Left lobe of liver (tissue), 2 donors: ENCODE measurements at regions not wholly inside any gene's neighbourhood (a gene's known extent, or its start where the extent isn't known, plus 50 kb on each side); places are given as distances from the start of the nearest gene placed in this dataset.
A peak's percentile ranks its signal among the peaks of the same experiment; 100 is the strongest.

Source experiments
- ATAC-seq: fragments of 200-7000 bp; cut with Tn5 transposase; one replicate; pipeline ENCODE4 v1.9.1; 2020; ENCODE audit warnings: mild to moderate bottlenecking, moderate library complexity
- DNase-seq: peaks from one replicate; pipeline ENCODE4 v3.0.0-alpha.2; 2020; ENCODE audit warnings: low spot score
- donor health status: DM: no; HTN: no; CAD: no; lungs with moderate emphysema.
- donor health status: DM: no; HTN: yes; CAD: no.

DNA sequence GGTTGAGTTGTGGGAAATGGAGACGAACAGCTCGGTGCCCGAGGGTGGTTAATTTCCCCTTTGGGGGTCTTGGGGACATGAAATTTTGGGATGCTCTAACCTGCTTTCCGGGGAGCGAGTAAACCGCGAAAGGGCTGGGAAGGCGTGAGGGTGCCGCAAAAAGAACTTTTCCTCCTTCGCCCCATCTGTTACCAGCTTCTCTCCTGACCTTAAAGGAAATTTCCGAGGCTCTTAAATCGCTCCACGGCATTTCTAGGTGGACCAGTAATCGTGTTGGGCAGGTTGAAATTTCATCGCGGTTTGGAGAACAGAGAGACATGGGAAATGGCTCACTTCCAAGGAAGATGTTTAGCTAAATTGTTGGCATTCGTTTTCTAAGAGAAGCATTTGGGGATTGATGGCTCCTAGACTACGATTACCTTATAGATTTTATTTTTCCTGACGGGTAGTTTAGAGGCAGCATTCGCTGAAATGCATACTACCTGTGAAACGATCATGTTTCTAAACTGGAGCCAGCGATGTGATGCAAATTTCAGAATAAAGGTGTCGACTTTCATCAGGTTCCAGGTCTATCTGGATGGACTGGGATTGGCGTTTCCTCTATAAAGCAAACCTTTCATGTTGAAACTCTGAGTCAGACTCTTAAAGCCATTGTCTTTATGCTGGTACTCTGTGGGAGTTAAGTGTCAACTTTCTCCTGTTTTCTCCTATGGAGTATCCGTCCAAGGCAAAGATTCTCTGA lies 414.5 kb downstream of the PCNX1 start:
- DNase-seq (no peak), ATAC-seq (no peak)

GRCh38 chr14:71322655-71323250 lies 415.5 kb downstream of the PCNX1 start:
- ATAC-seq: no peak
- no peak for DNase-seq

DNA sequence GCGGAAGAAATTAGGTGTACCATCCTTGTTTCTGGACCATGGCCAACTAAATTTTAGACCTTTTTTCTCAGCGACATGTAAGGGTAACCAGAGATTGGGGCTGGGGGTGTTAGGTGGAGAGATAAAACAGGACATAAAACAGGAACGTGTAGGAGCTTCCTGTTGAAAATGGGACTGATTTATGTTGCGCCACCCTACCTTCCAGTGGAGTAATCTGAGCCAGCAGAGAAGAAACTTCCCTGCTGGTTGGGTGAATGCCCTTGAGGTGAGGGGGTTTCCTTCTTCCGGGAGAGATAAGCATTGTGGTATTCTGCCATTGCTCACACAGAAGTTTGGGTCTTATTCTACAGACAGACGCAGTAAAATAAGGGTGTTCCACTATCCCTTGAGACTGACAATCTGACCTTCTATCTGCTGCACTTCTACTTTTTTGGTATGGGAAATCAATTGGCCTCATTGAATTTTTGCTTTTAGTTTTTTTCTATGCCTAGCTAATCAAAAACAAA lies 417.6 kb downstream of the PCNX1 start:
- ATAC-seq (no peak), DNase-seq (no peak)

- ATAC-seq (peak; percentile 69), DNase-seq (no peak)
These were observed 420.4 kb downstream of the PCNX1 start for GRCh38 chr14:71327691-71328090.

DNA sequence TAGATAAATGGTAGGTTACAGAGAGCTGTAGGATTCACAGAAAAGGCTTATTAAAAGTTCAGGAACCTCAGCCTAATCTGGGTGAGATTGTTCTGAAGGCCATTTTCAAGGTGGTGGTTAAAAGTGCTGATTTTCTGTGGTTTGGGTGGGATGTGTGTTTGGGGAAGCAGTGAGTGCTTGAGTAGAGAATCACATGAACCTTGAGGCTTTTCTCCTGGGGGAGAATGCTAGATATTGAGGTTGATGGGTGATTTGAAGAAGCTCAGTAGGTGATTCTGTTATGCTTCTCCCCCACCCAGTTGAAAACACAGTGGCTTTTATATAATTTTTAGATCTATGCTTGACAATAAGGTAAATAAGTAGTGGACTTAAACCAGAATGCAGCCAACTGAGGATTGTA lies 420.9 kb downstream of the PCNX1 start:
- DNase-seq (no peak), ATAC-seq (peak; percentile 10)

- DNase-seq: no peak
- ATAC-seq: no peak
These were observed 421.7 kb downstream of the PCNX1 start for GRCh38 chr14:71328954-71329353.

- ATAC-seq: no peak
These were observed 424.1 kb downstream of the PCNX1 start for GRCh38 chr14:71331403-71331802.

DNA sequence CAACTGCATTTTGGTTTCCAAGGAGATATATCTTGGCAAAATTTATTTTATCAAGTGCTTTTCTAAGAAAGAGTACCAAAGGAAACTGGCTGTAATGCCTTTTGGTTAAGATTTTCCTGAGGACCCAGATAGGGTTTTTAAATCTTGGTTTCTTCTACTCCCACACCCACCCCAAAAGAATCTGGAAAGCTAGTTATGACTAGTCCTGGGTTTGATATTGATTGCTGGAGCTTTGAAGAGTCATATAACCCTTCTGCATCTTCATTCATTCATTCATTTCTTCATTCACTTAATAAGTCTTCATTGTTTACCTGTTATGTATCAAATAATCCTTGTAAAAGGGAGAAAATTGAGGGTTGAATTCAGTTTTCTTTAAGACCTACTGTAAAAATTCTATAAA lies 425.2 kb downstream of the PCNX1 start:
- DNase-seq (no peak), ATAC-seq (no peak)

More at GRCh38 chr14:71331403-71331802, 424.1 kb downstream of the PCNX1 start:
- no peak for DNase-seq

DNA sequence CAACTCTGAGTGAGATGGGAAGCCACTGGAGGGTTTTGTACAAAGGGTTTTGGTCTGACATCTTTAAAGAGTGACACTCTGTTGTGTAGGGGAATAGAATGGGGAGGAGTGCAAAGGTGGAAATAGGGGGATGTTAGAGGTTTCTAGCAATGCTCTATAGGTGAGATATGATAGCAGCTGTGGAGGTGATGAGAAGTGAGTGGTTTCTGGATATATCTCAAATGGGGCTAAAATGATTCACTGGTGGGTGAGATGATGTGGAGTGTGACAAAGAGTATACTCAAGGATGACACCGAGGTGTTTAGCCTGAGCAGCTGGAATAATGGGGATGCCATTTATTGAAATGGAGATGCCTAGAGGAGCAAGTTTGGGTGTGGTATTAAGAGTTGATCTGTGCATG lies 426.4 kb downstream of the PCNX1 start:
- DNase-seq (no peak), ATAC-seq (no peak)

GRCh38 chr14:71336489-71337192 lies 429.4 kb downstream of the PCNX1 start:
- peak; percentile 82 for ATAC-seq
- DNase-seq: no peak

DNA sequence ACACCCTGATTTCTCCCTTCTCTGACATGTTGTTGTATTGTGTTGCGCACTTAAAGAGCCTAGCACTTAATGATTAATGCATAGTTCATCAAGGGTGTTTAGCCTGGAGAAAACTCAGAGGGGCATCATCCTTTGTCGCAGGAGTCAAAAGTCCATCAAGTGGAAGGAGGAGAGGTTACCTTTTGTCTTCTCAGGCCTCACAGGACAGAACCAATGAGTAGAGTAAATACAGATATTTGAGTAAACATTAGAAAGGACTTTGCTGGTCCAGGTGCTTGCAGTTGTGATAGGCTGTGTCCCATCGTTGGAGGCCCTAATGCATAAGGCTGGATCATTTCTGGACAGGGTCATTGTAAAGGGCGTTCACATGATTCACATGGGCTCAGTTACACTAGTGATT lies 430.9 kb downstream of the PCNX1 start:
- no peak for ATAC-seq
- no peak for DNase-seq

DNA sequence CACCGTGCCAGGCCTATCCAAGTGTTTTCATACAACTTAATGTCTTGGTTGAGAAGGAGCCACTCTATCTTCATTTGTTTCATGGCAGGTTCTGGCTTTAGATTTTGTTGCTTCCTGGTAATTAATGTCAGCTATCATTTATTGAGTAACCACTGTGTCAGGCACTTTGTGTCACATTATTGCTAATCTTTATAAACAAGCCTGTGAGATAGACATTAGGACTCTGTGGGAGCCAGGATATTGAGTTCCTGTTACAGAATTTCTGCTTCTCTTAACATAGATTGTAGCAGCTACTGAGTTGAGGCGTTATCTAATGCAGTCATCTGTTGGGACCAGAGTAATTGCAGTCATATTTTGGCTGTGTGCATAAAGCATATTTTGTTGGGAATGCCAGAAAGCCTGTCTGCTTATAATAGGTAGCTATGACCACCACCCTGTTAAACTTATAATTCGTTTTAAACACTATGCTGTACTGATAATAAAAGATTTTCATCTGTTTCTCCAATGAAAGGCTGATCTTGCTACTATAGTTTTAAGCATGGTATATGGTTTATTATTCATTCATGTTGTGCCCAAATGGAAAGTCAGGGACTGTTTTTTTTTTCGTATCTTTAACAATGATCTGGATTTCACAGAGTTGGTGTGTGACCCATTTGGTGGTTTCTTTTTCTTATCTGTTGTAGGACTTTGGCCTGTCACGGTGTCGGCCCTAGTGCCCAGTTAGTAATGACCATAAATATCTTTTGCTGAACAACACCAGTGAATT lies 432.6 kb downstream of the PCNX1 start:
- DNase-seq: peak; percentile 72
- peak; percentile 80 for ATAC-seq

- DNase-seq: no peak
These were observed 433.9 kb downstream of the PCNX1 start for GRCh38 chr14:71341156-71341555.

GRCh38 chr14:71343724-71344123 lies 436.5 kb downstream of the PCNX1 start:
- ATAC-seq (no peak), DNase-seq (no peak)

More at GRCh38 chr14:71341156-71341555, 433.9 kb downstream of the PCNX1 start:
- no peak for ATAC-seq

DNA sequence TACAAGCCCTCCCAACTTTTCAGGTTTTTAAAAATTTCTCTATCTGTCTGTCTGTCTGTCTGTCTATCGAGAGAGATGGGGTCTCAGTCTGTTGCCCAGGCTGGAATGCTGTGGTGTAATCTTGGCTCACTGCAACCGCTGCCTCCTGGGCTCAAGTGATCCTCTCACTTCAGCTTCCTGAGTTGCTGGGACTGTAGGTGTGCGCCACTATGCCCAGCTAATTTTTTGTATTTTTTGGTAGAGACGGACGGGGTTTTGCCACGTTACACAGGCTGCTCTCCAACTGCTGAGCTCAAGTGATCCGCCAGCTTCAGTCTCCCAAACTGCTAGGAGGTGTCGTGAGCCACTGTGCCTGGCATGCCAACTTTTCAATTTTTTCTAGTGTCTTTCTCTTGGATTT lies 437.2 kb downstream of the PCNX1 start:
- ATAC-seq: no peak
- DNase-seq: no peak

- ATAC-seq: peak; percentile 56
These were observed 439.4 kb downstream of the PCNX1 start for GRCh38 chr14:71346685-71347084.

DNA sequence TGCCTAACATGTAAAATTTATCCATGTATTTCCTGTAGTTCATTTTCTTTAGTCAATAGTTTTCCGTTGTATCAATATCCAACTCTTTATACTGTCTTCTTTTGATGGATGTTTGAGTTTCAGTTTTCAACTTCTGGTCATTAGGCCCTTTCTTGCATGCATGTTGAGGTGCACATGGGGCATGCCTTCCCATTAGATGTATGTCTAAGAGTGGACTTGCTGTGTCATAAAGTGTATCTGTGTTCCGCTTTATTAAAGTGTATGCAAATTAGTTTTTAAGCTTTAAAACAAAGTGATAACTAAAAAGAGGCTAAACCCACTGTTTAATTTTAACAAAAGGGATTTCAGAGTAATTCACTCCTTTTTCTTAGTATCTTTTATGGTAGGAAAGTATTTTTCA lies 441.1 kb downstream of the PCNX1 start:
- no peak for ATAC-seq
- DNase-seq: no peak

More at GRCh38 chr14:71346685-71347084, 439.4 kb downstream of the PCNX1 start:
- no peak for DNase-seq

DNA sequence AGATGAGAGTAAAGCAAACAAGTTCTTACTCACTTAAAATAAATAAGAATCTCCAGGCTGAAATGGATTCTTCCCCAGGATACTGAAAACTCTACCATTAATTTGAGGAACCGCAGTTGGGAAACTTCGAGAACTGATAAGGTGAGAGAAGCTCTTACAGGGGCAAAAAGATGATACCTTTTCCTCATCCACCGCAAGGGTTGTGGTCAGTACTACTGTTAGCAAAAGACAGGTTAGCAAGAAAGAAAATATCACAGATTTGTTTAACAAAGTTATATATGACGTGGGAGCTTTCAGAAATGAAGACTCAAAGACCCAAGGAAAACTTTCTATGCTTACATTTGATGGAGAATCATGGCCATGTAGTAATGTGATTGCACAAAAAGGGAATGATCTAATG lies 441.6 kb downstream of the PCNX1 start:
- DNase-seq: no peak
- ATAC-seq: no peak

DNA sequence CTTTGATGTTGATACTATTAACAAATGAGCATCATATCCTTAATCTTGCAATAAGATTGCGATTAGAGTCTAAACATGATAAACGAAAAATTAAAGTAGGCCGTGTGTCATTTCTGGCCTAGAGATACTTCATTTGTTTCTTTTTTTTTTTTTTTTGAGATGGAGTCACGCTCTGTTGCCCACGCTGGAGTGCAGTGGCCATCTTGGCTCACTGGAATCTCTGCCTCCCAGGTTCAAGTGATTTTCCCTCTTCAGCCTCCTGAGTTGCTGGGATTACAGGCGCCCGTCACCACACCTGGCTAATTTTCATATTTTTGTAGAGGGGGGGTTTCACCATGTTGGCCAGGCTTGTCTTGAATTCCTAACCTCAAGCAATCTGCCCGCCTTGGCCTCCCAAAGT lies 446.9 kb downstream of the PCNX1 start:
- ATAC-seq: no peak
- DNase-seq: no peak

GRCh38 chr14:71354801-71355200 lies 447.5 kb downstream of the PCNX1 start:
- DNase-seq (no peak), ATAC-seq (no peak)
